HG02678 (cell line): ENCODE measurements at regions not wholly inside any gene's neighbourhood (a gene's known extent, or its start where the extent isn't known, plus 50 kb on each side); places are given as distances from the start of the nearest gene placed in this dataset.
"Not testable (repeated sequence)": the region's sequence is repeated elsewhere in the genome, so short reads cannot be mapped to it uniquely, and the experiment has no call there.

ENCODE experiments used
- ATAC-seq: cut with Tn5 transposase; IDR thresholded peaks from one replicate; pipeline ENCODE4 v1.9.1; 2021; ENCODE audit warnings: mild to moderate bottlenecking, moderate library complexity; ENCODE audit not compliant: unreplicated experiment

GRCh38 chrX:87098477-87098876 is 419.1 kb upstream of the KLHL4 start:
- ATAC-seq, result no peak

GRCh38 chrX:87105131-87105530 is 412.5 kb upstream of the KLHL4 start:
- no peak for ATAC-seq

- ATAC-seq, result no peak
These were observed 407.5 kb upstream of the KLHL4 start for GRCh38 chrX:87110142-87110541.

- no peak for ATAC-seq
These were observed 376.7 kb upstream of the KLHL4 start for GRCh38 chrX:87140800-87141483.

DNA sequence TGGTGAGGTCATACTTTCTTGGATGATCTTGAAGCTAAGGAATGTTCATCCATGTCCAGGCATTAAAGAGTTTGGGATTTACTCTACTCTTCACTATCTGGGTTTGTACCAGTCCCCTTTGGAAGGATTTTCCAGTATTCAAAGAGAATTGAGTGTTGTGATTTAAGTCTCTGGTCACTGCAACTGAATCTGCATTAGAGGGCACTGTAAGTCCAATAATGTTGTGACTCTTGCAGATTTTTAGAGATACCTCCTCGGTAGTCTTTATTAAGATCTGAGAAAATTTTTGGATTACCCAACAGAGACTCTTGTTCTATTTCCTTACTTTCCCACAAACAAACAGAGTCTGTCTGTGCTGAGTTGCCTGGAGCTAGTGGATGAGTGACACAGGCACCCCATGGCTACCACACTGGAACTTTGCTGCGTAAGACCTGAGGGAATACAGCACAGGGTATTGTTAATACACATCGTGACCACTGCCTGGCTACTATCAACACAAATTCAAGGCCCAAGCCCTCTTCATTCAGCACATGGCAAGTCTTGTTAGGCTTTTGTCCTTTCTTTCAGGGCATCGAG is 357.1 kb upstream of the KLHL4 start:
- ATAC-seq, result no peak

DNA sequence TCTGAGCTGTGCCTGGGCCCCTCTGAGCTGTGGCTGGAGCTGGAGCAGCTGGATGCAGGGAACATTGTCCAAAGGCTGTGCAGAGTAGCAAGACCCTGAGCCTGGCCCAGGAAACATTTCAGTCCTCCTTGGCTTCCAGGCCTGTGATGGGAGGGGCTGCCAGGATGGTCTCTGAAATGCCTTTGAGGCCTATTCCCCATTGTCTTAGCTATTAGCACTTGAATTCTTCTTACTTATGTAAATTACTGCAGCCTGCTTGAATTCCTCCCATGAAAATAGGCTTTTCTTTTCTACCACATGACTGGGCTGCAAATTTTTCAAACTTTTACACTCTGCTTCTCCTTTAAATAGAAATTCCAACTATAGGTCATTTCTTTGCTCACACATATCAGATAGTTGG is 349.8 kb upstream of the KLHL4 start:
- ATAC-seq, result no peak

DNA sequence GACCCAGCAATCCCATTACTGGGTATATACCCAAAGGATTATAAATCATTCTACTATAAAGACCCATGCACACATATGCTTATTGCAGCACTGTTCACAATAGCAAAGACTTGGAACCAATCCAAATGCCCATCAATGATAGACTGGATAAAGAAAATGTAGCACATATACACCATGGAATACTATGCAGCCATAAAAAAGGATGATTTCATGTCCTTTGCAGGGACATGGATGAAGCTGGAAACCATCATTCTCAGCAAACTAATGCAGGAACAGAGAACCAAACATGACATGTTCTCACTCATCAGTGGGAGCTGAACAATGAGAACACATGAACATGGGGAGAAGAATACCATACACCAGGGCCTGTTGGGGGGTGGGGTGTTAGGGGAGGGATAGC is 339.6 kb upstream of the KLHL4 start:
- ATAC-seq, result not testable (repeated sequence)
